Natural killer cell (primary cell): ENCODE measurements at regions not wholly inside any gene's neighbourhood (a gene's known extent, or its start where the extent isn't known, plus 50 kb on each side); places are given as distances from the start of the nearest gene placed in this dataset.
"Not testable (repeated sequence)": the region's sequence is repeated elsewhere in the genome, so short reads cannot be mapped to it uniquely, and the experiment has no call there.

Source experiments
- ATAC-seq, 3 donors: fragments of 150-1000 bp in 2 of 3; fragments of 200-7000 bp in 1 of 3; cut with Tn5 transposase; 1 replicate in 1 of 3; 2 replicates in 2 of 3; pipeline ENCODE4 v1.10.0; 2021; ENCODE audit warnings: mild to moderate bottlenecking in 2 of 3, moderate library complexity in 2 of 3
- DNase-seq, 2 donors: peaks; one replicate each; pipeline versions ENCODE4 v3.0.0 to v3.0.0-alpha.2; 2013 to 2021; ENCODE audit warnings: mixed read lengths in 1 of 2
- H3K27ac ChIP-seq: one replicate; pipeline ENCODE4 v1.5.1; 2013; ENCODE audit warnings: mild to moderate bottlenecking, low read length
- H3K27me3 ChIP-seq: one replicate; pipeline ENCODE4 v1.6.1; 2013; ENCODE audit warnings: low read length; ENCODE audit not compliant: control insufficient read depth, insufficient read depth
- H3K36me3 ChIP-seq: one replicate; pipeline ENCODE4 v1.6.1; 2013; ENCODE audit warnings: low read length; ENCODE audit not compliant: control insufficient read depth, insufficient read depth
- H3K4me1 ChIP-seq: one replicate; pipeline ENCODE4 v1.6.1; 2013; ENCODE audit warnings: low read length; ENCODE audit not compliant: control insufficient read depth, insufficient read depth
- H3K4me3 ChIP-seq: one replicate; pipeline ENCODE4 v1.5.1; 2013; ENCODE audit warnings: low read length
- H3K9me3 ChIP-seq: one replicate; pipeline ENCODE4 v1.6.1; 2013; ENCODE audit warnings: low read length; ENCODE audit not compliant: control insufficient read depth, insufficient read depth
- H3K27ac Mint-ChIP-seq, 2 donors: one replicate each; pipeline ENCODE4 v1.8.0; 2022; ENCODE audit warnings: mild to moderate bottlenecking in 2 of 2, mixed read lengths in 2 of 2, moderate library complexity in 1 of 2
- H3K27me3 Mint-ChIP-seq, 2 donors: one replicate each; pipeline ENCODE4 v1.8.0; 2022; ENCODE audit warnings: low read depth in 2 of 2, mixed read lengths in 2 of 2
- H3K36me3 Mint-ChIP-seq: one replicate; pipeline ENCODE4 v1.8.0; 2022; ENCODE audit warnings: mixed read lengths
- H3K4me1 Mint-ChIP-seq, 2 donors: one replicate each; pipeline ENCODE4 v1.8.0; 2022; ENCODE audit warnings: mixed read lengths in 2 of 2
- H3K4me3 Mint-ChIP-seq: one replicate; pipeline ENCODE4 v1.8.0; 2022; ENCODE audit warnings: mild to moderate bottlenecking, moderate library complexity, mixed read lengths
- H3K9me3 Mint-ChIP-seq, 2 donors: one replicate each; pipeline ENCODE4 v1.8.0; 2022; ENCODE audit warnings: mixed read lengths in 2 of 2
- CTCF ChIP-seq: fragments of 200-600 bp; IDR thresholded peaks from one replicate; pipeline ENCODE4 v1.8.0; 2022; ENCODE audit warnings: antibody characterized with exemption
- WGBS: methylation state at CpG from one replicate; pipeline ENCODE4 v1.1.7; 2013; ENCODE audit warnings: missing lambda C conversion rate; ENCODE audit not compliant: insufficient coverage; 5-methylcytosine and 5-hydroxymethylcytosine counted together
- intact Hi-C: fragments of 100-400 bp; cut with micrococcal nuclease; formaldehyde crosslinking; loops from one replicate; pipeline ENCODE4 v1.14.2; 2022

GRCh38 chr4:147110473-147111367 is 165.1 kb upstream of the TTC29 start:
- H3K36me3 ChIP-seq, result no peaks in the 10 kb centered on the region
- H3K36me3 Mint-ChIP-seq, result no peaks in the 10 kb centered on the region
- no peak overlapping the region for H3K4me3 Mint-ChIP-seq
- WGBS, result 81% methylated on average over 7 of the region's 7 CpGs
- H3K27ac Mint-ChIP-seq, result no peak overlapping the region
- DNase-seq (no peak), ATAC-seq (no peak)
- H3K4me3 ChIP-seq, result no peak overlapping the region
- no peaks in the 10 kb centered on the region for H3K9me3 Mint-ChIP-seq
- no peaks in the 10 kb centered on the region for H3K9me3 ChIP-seq
- H3K27me3 ChIP-seq, result no peaks in the 10 kb centered on the region
- H3K4me1 Mint-ChIP-seq, result no peaks in the 10 kb centered on the region
- intact Hi-C loops, result no loop called here
- H3K4me1 ChIP-seq, result no peaks in the 10 kb centered on the region
- TF ChIP-seq CTCF, result no peak
- peaks cover 1 to 2% of the 10 kb centered on the region in 2 donors for H3K27me3 Mint-ChIP-seq
- H3K27ac ChIP-seq, result no peak overlapping the region

GRCh38 chr4:147112196-147112595 is 166.5 kb upstream of the TTC29 start:
- intact Hi-C loops, H3K27me3 ChIP-seq, DNase-seq, H3K27ac ChIP-seq, H3K27me3 Mint-ChIP-seq, H3K9me3 Mint-ChIP-seq, H3K36me3 ChIP-seq, H3K4me1 ChIP-seq, H3K4me3 Mint-ChIP-seq, H3K27ac Mint-ChIP-seq, ATAC-seq, H3K4me3 ChIP-seq, H3K9me3 ChIP-seq, H3K36me3 Mint-ChIP-seq, H3K4me1 Mint-ChIP-seq: not testable (repeated sequence)
- WGBS, result 70% methylated on average over 6 of the region's 6 CpGs

- no peak overlapping the region for H3K4me3 Mint-ChIP-seq
- DNase-seq (no peak), ATAC-seq (no peak)
- WGBS, result 69% methylated on average over 4 of the region's 4 CpGs
- H3K4me3 ChIP-seq, result no peak overlapping the region
- H3K4me1 ChIP-seq, result no peaks in the 10 kb centered on the region
- no peaks in the 10 kb centered on the region for H3K36me3 ChIP-seq
- no peaks in the 10 kb centered on the region for H3K9me3 ChIP-seq
- TF ChIP-seq CTCF, result no peak
- H3K27ac Mint-ChIP-seq, result no peak overlapping the region
- no peaks in the 10 kb centered on the region for H3K27me3 ChIP-seq
- no peaks in the 10 kb centered on the region for H3K27me3 Mint-ChIP-seq
- H3K9me3 Mint-ChIP-seq, result no peaks in the 10 kb centered on the region
- H3K4me1 Mint-ChIP-seq, result no peaks in the 10 kb centered on the region
- H3K27ac ChIP-seq, result no peak overlapping the region
- intact Hi-C loops, result no loop called here
- H3K36me3 Mint-ChIP-seq, result no peaks in the 10 kb centered on the region
These were observed 171.8 kb upstream of the TTC29 start for GRCh38 chr4:147117431-147117830.

GRCh38 chr4:147118528-147118927 is 172.9 kb upstream of the TTC29 start:
- Histone ChIP-seq H3K9me3 (no peaks in the 10 kb centered on the region), H3K27me3 (no peaks in the 10 kb centered on the region), H3K4me3 (no peak overlapping the region), H3K27ac (no peak overlapping the region), H3K4me1 (no peaks in the 10 kb centered on the region), H3K36me3 (no peaks in the 10 kb centered on the region)
- Mint-ChIP-seq H3K4me3 (no peak overlapping the region), H3K9me3 (no peaks in the 10 kb centered on the region), H3K4me1 (no peaks in the 10 kb centered on the region), H3K36me3 (no peaks in the 10 kb centered on the region), H3K27me3 (no peaks in the 10 kb centered on the region), H3K27ac (no peak overlapping the region)
- TF ChIP-seq CTCF, result no peak
- intact Hi-C loops, result no loop called here
- ATAC-seq (no peak), DNase-seq (no peak)
- 43% methylated on average over 1 of the region's 2 CpGs for WGBS
